GM12872 (cell line): ENCODE measurements at regions not wholly inside any gene's neighbourhood (a gene's known extent, or its start where the extent isn't known, plus 50 kb on each side); places are given as distances from the start of the nearest gene placed in this dataset.

Experiments used
- TF ChIP-seq, protein P1 (sequence below): IDR thresholded peaks from 3 replicates; pipeline ENCODE4 v1.5.1; 2011; ENCODE audit warnings: low read depth, mild to moderate bottlenecking, low read length, moderate library complexity; ENCODE audit not compliant: insufficient read depth

DNA sequence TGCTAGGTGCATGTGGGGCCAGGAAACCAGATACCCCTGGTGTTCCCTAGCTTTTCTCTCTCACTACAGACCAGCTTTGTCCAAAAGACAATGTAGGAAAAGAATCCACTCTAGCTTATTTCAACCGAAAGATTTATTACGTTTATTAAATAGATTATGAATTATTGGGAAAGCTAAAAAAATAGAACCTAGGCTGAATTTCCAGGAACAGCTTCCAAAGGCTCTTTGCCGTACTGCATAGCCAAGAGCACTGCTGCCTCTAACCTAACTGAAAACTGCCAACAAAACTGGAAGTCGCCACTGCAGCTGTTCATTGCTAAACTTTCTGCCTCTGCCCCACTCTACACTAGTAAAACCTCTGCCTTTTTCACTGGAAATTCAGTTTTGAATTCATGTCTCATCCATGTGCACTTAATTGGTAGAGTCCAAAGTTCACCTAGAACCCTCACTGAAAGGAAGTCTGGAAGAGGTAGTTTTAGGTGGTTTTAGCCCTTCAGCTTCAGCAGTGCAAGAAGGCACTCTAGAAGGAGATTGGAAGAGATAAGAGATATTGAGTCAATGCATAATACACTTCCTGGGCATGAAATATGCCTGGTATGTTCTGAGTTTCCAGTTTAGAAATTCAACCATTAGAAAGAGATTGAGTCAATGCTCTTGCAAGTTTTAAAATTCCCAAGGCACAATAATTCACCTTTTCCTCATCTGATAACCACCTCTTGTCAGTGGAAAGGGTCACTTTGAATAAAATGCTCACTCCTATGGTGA, 927.9 kb downstream of the MAT2B start:
- TF ChIP-seq, protein P1, sequence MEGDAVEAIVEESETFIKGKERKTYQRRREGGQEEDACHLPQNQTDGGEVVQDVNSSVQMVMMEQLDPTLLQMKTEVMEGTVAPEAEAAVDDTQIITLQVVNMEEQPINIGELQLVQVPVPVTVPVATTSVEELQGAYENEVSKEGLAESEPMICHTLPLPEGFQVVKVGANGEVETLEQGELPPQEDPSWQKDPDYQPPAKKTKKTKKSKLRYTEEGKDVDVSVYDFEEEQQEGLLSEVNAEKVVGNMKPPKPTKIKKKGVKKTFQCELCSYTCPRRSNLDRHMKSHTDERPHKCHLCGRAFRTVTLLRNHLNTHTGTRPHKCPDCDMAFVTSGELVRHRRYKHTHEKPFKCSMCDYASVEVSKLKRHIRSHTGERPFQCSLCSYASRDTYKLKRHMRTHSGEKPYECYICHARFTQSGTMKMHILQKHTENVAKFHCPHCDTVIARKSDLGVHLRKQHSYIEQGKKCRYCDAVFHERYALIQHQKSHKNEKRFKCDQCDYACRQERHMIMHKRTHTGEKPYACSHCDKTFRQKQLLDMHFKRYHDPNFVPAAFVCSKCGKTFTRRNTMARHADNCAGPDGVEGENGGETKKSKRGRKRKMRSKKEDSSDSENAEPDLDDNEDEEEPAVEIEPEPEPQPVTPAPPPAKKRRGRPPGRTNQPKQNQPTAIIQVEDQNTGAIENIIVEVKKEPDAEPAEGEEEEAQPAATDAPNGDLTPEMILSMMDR: no peak

DNA sequence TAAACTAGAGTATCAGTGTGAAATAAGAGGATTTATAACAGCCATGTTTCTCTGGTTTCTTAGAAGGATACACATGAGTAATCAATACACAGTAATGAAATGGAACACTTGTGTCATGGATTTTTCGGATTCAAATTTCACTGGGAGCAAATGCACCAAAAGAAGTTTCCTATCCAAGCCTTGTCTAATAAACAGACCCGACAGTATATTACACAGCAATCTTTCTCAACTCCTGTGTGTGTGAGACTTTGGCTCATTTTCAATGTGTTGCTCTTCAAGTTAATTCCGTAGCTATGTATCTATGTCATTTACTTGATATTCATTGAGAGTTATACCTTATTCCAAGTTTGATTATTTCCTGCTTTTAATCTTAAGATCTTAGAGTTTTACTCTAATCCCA, 930.2 kb downstream of the MAT2B start:
- TF ChIP-seq, protein P1: no peak

DNA sequence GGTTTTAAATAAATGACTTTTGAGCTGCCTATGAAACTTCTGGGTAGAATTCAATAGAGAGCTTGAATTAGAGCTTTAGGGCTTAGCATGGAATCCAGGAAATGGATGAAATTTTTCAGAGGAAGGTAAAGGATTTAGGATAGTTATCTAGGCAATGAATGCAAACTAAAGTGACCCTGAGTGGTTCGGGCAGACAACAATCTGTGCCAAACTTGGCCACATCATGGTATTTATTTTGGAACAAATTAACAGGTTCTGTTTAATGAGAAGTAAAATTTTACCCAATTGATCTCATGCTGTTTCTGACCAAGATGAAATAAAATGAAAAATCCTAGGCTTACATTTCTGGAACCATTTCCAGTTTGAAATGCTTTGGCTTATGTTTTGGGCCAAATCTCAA, 934.4 kb downstream of the MAT2B start:
- TF ChIP-seq, protein P1: no peak

DNA sequence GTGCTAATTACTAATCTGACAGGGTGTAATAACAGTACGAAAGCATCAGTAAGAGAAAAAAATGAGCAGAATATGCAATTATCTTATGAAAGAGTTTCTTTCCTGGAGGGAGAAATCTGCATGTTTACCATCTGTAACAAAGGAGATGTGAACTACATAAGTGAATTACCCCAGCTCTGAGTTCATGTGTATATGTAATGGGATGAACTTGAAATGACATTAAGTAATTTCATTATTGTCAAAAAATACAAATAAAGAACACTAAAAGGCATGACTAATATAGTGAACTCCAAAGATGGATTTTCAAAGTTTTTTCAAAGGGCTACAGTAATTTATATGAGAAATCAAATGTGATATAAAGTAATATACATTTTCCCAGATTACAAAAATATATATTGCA, 944.0 kb downstream of the MAT2B start:
- TF ChIP-seq, protein P1: no peak

DNA sequence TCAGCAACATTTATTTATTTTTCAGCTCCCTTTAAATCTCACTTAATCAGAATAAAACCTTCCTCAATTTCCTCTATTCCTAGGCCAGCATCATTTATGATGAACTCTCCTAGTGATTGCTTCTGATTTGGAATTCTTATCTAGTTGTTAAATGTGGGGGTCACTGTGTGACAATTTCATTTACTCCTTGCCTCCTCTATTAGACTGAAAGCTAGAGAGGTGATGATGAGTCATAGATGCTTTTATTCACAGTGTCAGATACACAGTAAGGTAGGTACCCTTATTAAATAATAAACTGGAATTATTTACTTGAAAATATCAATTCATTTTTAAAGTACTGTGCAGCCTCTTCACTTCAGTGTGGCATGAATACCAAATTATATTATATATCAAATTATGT, 960.6 kb downstream of the MAT2B start:
- TF ChIP-seq, protein P1: no peak

DNA sequence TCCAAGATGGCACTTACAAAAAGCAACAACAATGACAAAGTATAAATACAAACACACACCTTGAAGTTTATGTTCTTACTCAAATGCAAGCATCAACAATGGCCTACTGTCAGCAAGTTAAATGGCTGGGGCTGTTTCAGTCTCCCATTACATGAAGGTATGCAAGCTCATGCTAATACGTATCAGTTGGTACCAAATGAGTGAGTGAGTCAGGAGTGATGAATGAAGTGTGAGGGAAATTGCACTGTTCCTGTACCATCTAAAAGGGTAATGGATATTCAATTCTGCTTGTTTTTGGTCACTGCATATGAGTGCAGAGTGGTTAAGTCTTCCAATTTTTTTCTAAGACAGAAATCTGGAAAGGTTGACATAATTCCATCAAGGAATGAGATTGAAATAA, 964.9 kb downstream of the MAT2B start:
- TF ChIP-seq, protein P1: no peak

DNA sequence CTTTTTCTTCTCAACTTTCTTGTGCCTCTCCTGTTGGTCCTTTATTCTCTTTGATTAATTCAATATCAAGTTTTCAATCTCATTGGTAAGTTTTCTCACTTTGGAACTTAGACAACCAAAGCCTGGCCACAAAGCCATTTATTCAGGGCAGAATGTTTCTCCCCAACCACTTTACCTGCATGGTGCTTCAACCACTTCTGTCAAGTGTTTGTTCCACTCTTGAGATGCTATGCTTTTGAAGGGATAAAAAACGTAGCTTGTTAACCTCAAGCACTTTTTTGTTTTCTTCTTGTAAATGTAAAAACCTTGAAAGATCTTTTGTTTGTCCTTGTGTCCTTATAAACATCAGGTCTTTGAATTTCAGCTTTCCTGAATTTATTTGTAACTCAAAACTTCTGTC, 966.7 kb downstream of the MAT2B start:
- TF ChIP-seq, protein P1: no peak
